ENCODE measurements at regions not wholly inside any gene's neighbourhood (a gene's known extent, or its start where the extent isn't known, plus 50 kb on each side); places are given as distances from the start of the nearest gene placed in this dataset.

GRCh38 chr2:204219196-204219595 lies 282.6 kb downstream of the ICOS start (continued):
- no peak for TF ChIP-seq SMAD3 (CRISPR knock-in tag; IDR thresholded peaks at IDR 0.05; ENCODE audit: borderline replicate concordance)

DNA sequence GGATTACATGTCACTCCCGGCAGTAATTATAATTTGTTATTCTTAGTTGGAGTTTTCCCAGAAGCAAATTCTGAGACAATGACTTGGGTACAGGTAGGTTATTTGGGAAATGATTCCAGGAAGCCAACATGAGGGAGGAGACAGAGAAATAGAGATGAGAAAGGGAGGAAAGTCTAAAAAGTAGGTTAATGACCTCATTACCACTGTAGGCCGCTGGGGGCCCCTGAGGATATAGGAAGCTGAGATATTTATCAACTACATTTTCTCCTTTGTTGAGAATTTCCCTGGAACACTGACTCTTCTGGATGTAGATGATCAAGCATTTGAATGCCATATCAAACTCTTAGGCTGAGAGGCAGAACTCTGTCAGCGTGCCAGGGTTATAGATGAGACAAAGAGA lies 284.3 kb downstream of the ICOS start:
- no peak for ATAC-seq
- POLR2A ChIA-PET = no interaction called here
- DNase-seq (ENCODE audit: low spot score) = no peak
- H3K4me1 Mint-ChIP-seq = peaks cover 9% of the 10 kb centered on the region
- CTCF ChIA-PET = no interaction called here
- no peak for TF ChIP-seq NR1H2 (CRISPR knock-in tag; IDR thresholded peaks at IDR 0.05)
- no peak for TF ChIP-seq HMGA2 (CRISPR knock-in tag; IDR thresholded peaks at IDR 0.05)
- TF ChIP-seq, protein P1, sequence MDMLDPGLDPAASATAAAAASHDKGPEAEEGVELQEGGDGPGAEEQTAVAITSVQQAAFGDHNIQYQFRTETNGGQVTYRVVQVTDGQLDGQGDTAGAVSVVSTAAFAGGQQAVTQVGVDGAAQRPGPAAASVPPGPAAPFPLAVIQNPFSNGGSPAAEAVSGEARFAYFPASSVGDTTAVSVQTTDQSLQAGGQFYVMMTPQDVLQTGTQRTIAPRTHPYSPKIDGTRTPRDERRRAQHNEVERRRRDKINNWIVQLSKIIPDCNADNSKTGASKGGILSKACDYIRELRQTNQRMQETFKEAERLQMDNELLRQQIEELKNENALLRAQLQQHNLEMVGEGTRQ (CRISPR knock-in tag; IDR thresholded peaks at IDR 0.05) = no peak
- TF ChIP-seq, protein P2, sequence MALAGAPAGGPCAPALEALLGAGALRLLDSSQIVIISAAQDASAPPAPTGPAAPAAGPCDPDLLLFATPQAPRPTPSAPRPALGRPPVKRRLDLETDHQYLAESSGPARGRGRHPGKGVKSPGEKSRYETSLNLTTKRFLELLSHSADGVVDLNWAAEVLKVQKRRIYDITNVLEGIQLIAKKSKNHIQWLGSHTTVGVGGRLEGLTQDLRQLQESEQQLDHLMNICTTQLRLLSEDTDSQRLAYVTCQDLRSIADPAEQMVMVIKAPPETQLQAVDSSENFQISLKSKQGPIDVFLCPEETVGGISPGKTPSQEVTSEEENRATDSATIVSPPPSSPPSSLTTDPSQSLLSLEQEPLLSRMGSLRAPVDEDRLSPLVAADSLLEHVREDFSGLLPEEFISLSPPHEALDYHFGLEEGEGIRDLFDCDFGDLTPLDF (CRISPR knock-in tag; IDR thresholded peaks at IDR 0.05) = no peak
- no peak for TF ChIP-seq ZNF671 (CRISPR knock-in tag; IDR thresholded peaks at IDR 0.05)
- TF ChIP-seq SP1 (CRISPR knock-in tag; conservative IDR thresholded peaks at IDR 0.05) = no peak
- TF ChIP-seq, protein P3, sequence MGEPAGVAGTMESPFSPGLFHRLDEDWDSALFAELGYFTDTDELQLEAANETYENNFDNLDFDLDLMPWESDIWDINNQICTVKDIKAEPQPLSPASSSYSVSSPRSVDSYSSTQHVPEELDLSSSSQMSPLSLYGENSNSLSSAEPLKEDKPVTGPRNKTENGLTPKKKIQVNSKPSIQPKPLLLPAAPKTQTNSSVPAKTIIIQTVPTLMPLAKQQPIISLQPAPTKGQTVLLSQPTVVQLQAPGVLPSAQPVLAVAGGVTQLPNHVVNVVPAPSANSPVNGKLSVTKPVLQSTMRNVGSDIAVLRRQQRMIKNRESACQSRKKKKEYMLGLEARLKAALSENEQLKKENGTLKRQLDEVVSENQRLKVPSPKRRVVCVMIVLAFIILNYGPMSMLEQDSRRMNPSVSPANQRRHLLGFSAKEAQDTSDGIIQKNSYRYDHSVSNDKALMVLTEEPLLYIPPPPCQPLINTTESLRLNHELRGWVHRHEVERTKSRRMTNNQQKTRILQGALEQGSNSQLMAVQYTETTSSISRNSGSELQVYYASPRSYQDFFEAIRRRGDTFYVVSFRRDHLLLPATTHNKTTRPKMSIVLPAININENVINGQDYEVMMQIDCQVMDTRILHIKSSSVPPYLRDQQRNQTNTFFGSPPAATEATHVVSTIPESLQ (CRISPR knock-in tag; IDR thresholded peaks at IDR 0.05) = no peak
- TF ChIP-seq GTF2I (CRISPR knock-in tag; conservative IDR thresholded peaks at IDR 0.05) = no peak
- no peak for TF ChIP-seq SMAD4 (CRISPR knock-in tag; IDR thresholded peaks at IDR 0.05)
- TF ChIP-seq TEAD4 (CRISPR knock-in tag; IDR thresholded peaks at IDR 0.05) = no peak
- no peak for TF ChIP-seq CREB1 (CRISPR knock-in tag; IDR thresholded peaks at IDR 0.05)
- TF ChIP-seq, protein P4, sequence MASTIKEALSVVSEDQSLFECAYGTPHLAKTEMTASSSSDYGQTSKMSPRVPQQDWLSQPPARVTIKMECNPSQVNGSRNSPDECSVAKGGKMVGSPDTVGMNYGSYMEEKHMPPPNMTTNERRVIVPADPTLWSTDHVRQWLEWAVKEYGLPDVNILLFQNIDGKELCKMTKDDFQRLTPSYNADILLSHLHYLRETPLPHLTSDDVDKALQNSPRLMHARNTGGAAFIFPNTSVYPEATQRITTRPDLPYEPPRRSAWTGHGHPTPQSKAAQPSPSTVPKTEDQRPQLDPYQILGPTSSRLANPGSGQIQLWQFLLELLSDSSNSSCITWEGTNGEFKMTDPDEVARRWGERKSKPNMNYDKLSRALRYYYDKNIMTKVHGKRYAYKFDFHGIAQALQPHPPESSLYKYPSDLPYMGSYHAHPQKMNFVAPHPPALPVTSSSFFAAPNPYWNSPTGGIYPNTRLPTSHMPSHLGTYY (CRISPR knock-in tag; IDR thresholded peaks at IDR 0.05) = no peak
- TF ChIP-seq MAX (CRISPR knock-in tag; IDR thresholded peaks at IDR 0.05) = no peak
- no peak for TF ChIP-seq ZNF423 (CRISPR knock-in tag; IDR thresholded peaks at IDR 0.05)
- no peak for TF ChIP-seq EMX1 (CRISPR knock-in tag; IDR thresholded peaks at IDR 0.05)
- no peak for TF ChIP-seq ATF1 (CRISPR knock-in tag; IDR thresholded peaks at IDR 0.05)
- TF ChIP-seq JAZF1 (CRISPR knock-in tag; IDR thresholded peaks at IDR 0.05) = no peak
- H3K27ac Mint-ChIP-seq = no peak overlapping the region
- peaks cover 24% of the 10 kb centered on the region for H3K27me3 Mint-ChIP-seq (ENCODE audit: low read depth)
- H3K4me3 Mint-ChIP-seq = no peak overlapping the region
- H3K36me3 Mint-ChIP-seq = peaks cover 7% of the 10 kb centered on the region; the same call in 1 of the 2 replicates
- peaks cover 29% of the 10 kb centered on the region for H3K9me3 Mint-ChIP-seq

DNA sequence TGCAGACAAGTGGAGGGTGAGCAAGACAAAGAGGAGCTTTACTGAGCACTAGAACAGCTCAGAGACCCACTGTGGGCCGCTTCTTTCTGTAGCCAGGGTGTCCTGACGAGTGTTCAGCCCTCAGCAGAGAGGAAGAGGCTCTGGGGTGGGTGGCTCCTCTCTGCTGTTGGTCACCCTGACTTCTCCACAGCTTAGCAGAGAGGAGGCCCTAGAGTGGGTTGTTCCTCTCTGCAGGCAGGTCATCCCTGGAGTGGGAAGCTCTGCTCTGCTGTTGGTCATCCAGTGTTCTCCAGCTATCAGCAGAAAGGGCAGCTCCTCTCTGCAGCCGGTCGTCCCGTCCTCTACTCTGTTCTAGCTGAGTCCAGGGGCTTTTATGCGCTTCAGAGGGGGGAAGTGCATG lies 286.5 kb downstream of the ICOS start:
- Mint-ChIP-seq H3K4me1 (peaks cover 9% of the 10 kb centered on the region), H3K9me3 (peaks cover 12% of the 10 kb centered on the region), H3K27me3 (ENCODE audit: low read depth) (peaks cover 45% of the 10 kb centered on the region), H3K4me3 (no peak overlapping the region), H3K36me3 (peaks cover 4% of the 10 kb centered on the region; the same call in 1 of the 2 replicates), H3K27ac (no peak overlapping the region)
- ChIA-PET POLR2A (no interaction called here), CTCF (no interaction called here)
- ATAC-seq (no peak), DNase-seq (ENCODE audit: low spot score) (no peak)
- TF ChIP-seq JUN (CRISPR knock-in tag; IDR thresholded peaks at IDR 0.05) = no peak
- TF ChIP-seq, protein P5, sequence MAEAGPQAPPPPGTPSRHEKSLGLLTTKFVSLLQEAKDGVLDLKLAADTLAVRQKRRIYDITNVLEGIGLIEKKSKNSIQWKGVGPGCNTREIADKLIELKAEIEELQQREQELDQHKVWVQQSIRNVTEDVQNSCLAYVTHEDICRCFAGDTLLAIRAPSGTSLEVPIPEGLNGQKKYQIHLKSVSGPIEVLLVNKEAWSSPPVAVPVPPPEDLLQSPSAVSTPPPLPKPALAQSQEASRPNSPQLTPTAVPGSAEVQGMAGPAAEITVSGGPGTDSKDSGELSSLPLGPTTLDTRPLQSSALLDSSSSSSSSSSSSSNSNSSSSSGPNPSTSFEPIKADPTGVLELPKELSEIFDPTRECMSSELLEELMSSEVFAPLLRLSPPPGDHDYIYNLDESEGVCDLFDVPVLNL (CRISPR knock-in tag; IDR thresholded peaks at IDR 0.05; ENCODE audit: borderline replicate concordance, low read depth) = no peak
- no peak for TF ChIP-seq GABPB1 (CRISPR knock-in tag; IDR thresholded peaks at IDR 0.05)
- TF ChIP-seq MAX (CRISPR knock-in tag; IDR thresholded peaks at IDR 0.05) = no peak
- TF ChIP-seq RORB (CRISPR knock-in tag; IDR thresholded peaks at IDR 0.05) = no peak
- TF ChIP-seq TP53 (CRISPR knock-in tag; IDR thresholded peaks at IDR 0.05) = no peak
- TF ChIP-seq ZNF396 (CRISPR knock-in tag; IDR thresholded peaks at IDR 0.05; ENCODE audit: borderline replicate concordance) = no peak
- TF ChIP-seq ZNF263 (CRISPR knock-in tag; IDR thresholded peaks at IDR 0.05; ENCODE audit: low read depth) = no peak
- TF ChIP-seq GRHL2 (CRISPR knock-in tag; IDR thresholded peaks at IDR 0.05; ENCODE audit: insufficient replicate concordance, severe bottlenecking) = no peak
- TF ChIP-seq ZNF219 (CRISPR knock-in tag; IDR thresholded peaks at IDR 0.05; ENCODE audit: borderline replicate concordance) = no peak
